OCI-LY1 (cell line): ENCODE measurements at regions not wholly inside any gene's neighbourhood (a gene's known extent, or its start where the extent isn't known, plus 50 kb on each side); places are given as distances from the start of the nearest gene placed in this dataset.
"Not testable (repeated sequence)": the region's sequence is repeated elsewhere in the genome, so short reads cannot be mapped to it uniquely, and the experiment has no call there.

Experiments
- H2AFZ ChIP-seq: fragments of 200-600 bp; sonication (generic), shearing (Covaris generic); 2 replicates; pipeline ENCODE4 v1.6.0; 2014; ENCODE audit warnings: antibody characterized with exemption, mild to moderate bottlenecking, low read length
- H3F3A ChIP-seq: fragments of 200-600 bp; sonication (generic), shearing (Covaris generic); 2 replicates; pipeline ENCODE4 v1.6.0; 2014; ENCODE audit warnings: mild to moderate bottlenecking, antibody characterized with exemption, low read length, moderate library complexity; ENCODE audit not compliant: insufficient read depth
- H3K27ac ChIP-seq: fragments of 200-600 bp; sonication (generic); 2 replicates; pipeline ENCODE4 v1.5.1; 2014; ENCODE audit warnings: low read length, mixed run types, mild to moderate bottlenecking, low read depth; ENCODE audit not compliant: poor library complexity, severe bottlenecking
- H3K27me3 ChIP-seq: fragments of 200-600 bp; sonication (generic); 2 replicates; pipeline ENCODE4 v1.6.0; 2014; ENCODE audit warnings: antibody characterized with exemption, mild to moderate bottlenecking, low read length, moderate library complexity; ENCODE audit not compliant: insufficient read depth
- H3K36me3 ChIP-seq: fragments of 200-600 bp; sonication (generic); 2 replicates; pipeline ENCODE4 v1.6.1; 2014; ENCODE audit warnings: mild to moderate bottlenecking, antibody characterized with exemption, low read length, moderate library complexity, mixed read lengths; ENCODE audit not compliant: insufficient read depth
- H3K4me1 ChIP-seq: fragments of 200-600 bp; sonication (generic); 2 replicates; pipeline ENCODE4 v1.5.1; 2014; ENCODE audit warnings: mild to moderate bottlenecking, low read length, moderate library complexity; ENCODE audit not compliant: insufficient read depth, severe bottlenecking
- H3K4me2 ChIP-seq: fragments of 200-600 bp; sonication (generic), shearing (Covaris generic); 2 replicates; pipeline ENCODE4 v1.6.1; 2014; ENCODE audit warnings: low read length
- H3K4me3 ChIP-seq: fragments of 200-600 bp; sonication (generic); 2 replicates; pipeline ENCODE4 v1.5.1; 2014; ENCODE audit warnings: low read length, low read depth, mild to moderate bottlenecking, mixed read lengths; ENCODE audit not compliant: poor library complexity, severe bottlenecking
- H3K79me2 ChIP-seq: fragments of 200-600 bp; shearing (Covaris generic); 2 replicates; pipeline ENCODE4 v1.6.1; 2016; ENCODE audit warnings: mixed run types, low read length, mixed read lengths; ENCODE audit not compliant: insufficient read depth
- H3K9ac ChIP-seq: fragments of 200-600 bp; sonication (generic), shearing (Covaris generic); 2 replicates; pipeline ENCODE4 v1.6.1; 2014; ENCODE audit warnings: mild to moderate bottlenecking, low read length, mixed read lengths
- H3K9me2 ChIP-seq: fragments of 200-600 bp; sonication (generic), shearing (Covaris generic); 2 replicates; pipeline ENCODE4 v1.6.1; 2014; ENCODE audit warnings: low read depth, mild to moderate bottlenecking, low read length, mixed read lengths
- H3K9me3 ChIP-seq: fragments of 200-600 bp; shearing (Covaris generic); 2 replicates; pipeline ENCODE4 v1.6.1; 2014; ENCODE audit warnings: low read length, mixed read lengths
- H4K20me1 ChIP-seq: fragments of 200-600 bp; sonication (generic), shearing (Covaris generic); 2 replicates; pipeline ENCODE4 v1.6.0; 2016; ENCODE audit warnings: mild to moderate bottlenecking, low read length; ENCODE audit not compliant: insufficient read depth
- CTCF ChIP-seq: fragments of 200-600 bp; sonication (generic), shearing (Covaris generic); IDR thresholded peaks from 2 replicates; pipeline ENCODE4 v1.5.1; 2017; ENCODE audit warnings: mild to moderate bottlenecking, antibody characterized with exemption, low read length, moderate library complexity, mixed read lengths
- EZH2 ChIP-seq: fragments of 200-600 bp; sonication (generic), shearing (Covaris generic); IDR thresholded peaks from 2 replicates; pipeline ENCODE4 v1.8.0; 2017; ENCODE audit warnings: borderline replicate concordance, mixed run types, mild to moderate bottlenecking, antibody characterized with exemption, low read length, moderate library complexity, mixed read lengths

DNA sequence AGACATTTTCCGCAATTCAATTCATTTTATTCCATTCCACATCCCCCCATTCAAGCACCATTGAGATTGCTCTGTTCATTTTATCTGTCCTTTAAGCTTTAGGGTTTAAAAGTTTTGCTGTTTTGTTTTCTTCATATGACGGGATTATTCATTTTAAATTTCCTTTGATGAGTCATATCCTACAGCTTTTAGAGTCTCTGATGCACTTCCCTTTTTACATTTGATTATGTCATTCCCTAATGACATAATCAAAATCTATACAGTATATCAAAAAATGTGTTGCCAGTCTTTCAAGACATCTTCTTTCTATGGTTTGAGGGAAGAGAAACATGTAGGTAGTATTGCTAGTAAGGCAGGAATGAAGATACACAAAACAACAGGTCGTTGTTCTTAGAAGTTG, 456.3 kb downstream of the PDGFC start:
- Histone ChIP-seq H2AFZ (no peak overlapping the region), H3K27me3 (no peaks in the 10 kb centered on the region), H3K9ac (no peak overlapping the region), H3K36me3 (no peaks in the 10 kb centered on the region), H3K4me3 (no peak overlapping the region), H3F3A (no peaks in the 10 kb centered on the region), H3K9me3 (no peaks in the 10 kb centered on the region), H3K4me2 (no peak overlapping the region), H4K20me1 (no peaks in the 10 kb centered on the region), H3K27ac (no peak overlapping the region), H3K9me2 (no peaks in the 10 kb centered on the region), H3K4me1 (no peaks in the 10 kb centered on the region), H3K79me2 (no peaks in the 10 kb centered on the region)
- no peak for TF ChIP-seq EZH2

DNA sequence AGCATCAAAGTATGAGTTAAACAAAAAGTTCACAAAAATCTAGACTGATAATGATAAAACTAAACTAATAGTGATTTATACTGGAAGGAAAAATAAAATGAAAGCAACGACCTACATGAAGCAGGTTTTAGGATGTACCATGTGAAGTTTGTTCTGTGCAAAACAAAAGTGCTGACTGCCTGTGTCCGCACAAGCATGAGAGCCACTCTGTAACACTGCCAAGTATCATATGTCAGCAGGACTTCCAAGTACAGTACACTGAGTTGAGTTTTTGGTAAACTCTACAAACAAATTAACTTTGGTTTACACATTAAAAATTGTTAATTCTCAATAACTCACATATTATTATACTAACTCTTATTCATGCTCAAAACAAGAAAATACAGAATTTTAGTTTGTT, 459.0 kb downstream of the PDGFC start:
- no peak overlapping the region for H3K27ac ChIP-seq
- H3K9me3 ChIP-seq = no peaks in the 10 kb centered on the region
- no peaks in the 10 kb centered on the region for H3K79me2 ChIP-seq
- no peak overlapping the region for H2AFZ ChIP-seq
- no peak overlapping the region for H3K4me3 ChIP-seq
- H3K27me3 ChIP-seq = no peaks in the 10 kb centered on the region
- no peaks in the 10 kb centered on the region for H4K20me1 ChIP-seq
- TF ChIP-seq CTCF = no peak
- no peak for TF ChIP-seq EZH2
- no peak overlapping the region for H3K9ac ChIP-seq
- no peaks in the 10 kb centered on the region for H3K36me3 ChIP-seq
- H3K9me2 ChIP-seq = no peaks in the 10 kb centered on the region
- no peaks in the 10 kb centered on the region for H3F3A ChIP-seq
- H3K4me1 ChIP-seq = no peaks in the 10 kb centered on the region
- no peak overlapping the region for H3K4me2 ChIP-seq

DNA sequence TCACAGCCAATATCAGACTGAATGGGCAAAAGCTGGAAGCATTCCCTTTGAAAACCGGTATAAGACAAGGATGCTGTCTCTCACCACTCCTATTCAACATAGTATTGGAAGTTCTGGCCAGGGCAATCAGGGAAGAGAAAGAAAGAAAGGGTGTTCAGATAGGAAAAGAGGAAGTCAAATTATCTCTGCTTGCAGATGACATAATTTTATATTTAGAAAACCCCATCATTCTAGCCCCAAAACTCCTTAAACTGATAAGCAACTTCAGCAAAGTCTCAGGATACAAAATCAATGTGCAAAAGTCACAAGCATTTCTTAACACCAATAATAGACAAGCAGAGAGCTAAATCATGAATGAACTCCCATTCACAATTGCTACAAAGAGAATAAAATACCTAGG, 461.7 kb downstream of the PDGFC start:
- not testable (repeated sequence) for H3K4me2 ChIP-seq, H3K9me2 ChIP-seq, H3K9me3 ChIP-seq, H4K20me1 ChIP-seq, H3K9ac ChIP-seq, H3K4me3 ChIP-seq, H3K27ac ChIP-seq, H3K36me3 ChIP-seq, H3F3A ChIP-seq, H2AFZ ChIP-seq, H3K79me2 ChIP-seq, H3K27me3 ChIP-seq, H3K4me1 ChIP-seq

DNA sequence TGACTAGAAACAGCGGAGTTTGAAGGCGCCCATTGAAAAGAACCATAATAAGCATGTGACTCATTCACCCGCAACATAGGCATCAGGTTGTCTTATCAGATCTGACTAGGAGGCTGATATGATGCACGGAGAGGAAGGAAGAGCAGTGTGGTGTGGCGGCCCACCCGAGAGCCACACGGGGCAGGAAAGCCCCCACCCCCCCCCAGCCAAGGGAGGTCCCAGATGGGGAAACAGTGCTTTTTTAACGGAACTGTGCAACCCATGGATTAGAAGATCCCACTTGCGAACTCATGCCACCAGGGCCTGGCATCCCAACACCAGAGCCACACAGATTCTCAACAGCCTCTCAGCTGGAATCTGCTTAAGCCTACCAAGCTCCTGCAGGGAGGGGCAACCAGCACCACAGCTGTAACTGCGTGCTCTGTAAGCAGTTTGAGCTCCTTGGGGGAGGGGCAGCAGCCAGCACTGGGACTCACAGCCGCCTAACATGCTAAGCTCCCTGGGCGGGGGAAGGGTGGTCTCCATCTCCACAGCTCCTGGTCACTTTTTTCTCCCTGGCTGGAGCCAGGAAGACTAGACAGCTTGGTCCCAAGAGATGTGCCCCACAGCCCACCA, 466.2 kb downstream of the PDGFC start:
- Histone ChIP-seq H3K9ac (no peak overlapping the region), H2AFZ (no peak overlapping the region), H3K9me3 (no peaks in the 10 kb centered on the region), H4K20me1 (no peaks in the 10 kb centered on the region), H3K4me3 (no peak overlapping the region), H3K4me1 (no peaks in the 10 kb centered on the region), H3K9me2 (no peaks in the 10 kb centered on the region), H3F3A (no peaks in the 10 kb centered on the region), H3K36me3 (no peaks in the 10 kb centered on the region), H3K79me2 (no peaks in the 10 kb centered on the region), H3K27ac (no peak overlapping the region), H3K27me3 (no peaks in the 10 kb centered on the region), H3K4me2 (no peak overlapping the region)
- no peak for TF ChIP-seq CTCF
- TF ChIP-seq EZH2 = no peak
